ENCODE measurements at regions not wholly inside any gene's neighbourhood (a gene's known extent, or its start where the extent isn't known, plus 50 kb on each side); places are given as distances from the start of the nearest gene placed in this dataset.

- TF ChIP-seq CTCF (IDR thresholded peaks at IDR 0.05) (no peak), POLR2A (IDR thresholded peaks at IDR 0.05) (no peak)
Measured at GRCh38 chr2:56030062-56030461, 106.5 kb upstream of the EFEMP1 start.
